ENCODE measurements at regions not wholly inside any gene's neighbourhood (a gene's known extent, or its start where the extent isn't known, plus 50 kb on each side); places are given as distances from the start of the nearest gene placed in this dataset.
A peak's percentile ranks its signal among the peaks of the same experiment; 100 is the strongest.
"Not testable (repeated sequence)": the region's sequence is repeated elsewhere in the genome, so short reads cannot be mapped to it uniquely, and the experiment has no call there.

DNA sequence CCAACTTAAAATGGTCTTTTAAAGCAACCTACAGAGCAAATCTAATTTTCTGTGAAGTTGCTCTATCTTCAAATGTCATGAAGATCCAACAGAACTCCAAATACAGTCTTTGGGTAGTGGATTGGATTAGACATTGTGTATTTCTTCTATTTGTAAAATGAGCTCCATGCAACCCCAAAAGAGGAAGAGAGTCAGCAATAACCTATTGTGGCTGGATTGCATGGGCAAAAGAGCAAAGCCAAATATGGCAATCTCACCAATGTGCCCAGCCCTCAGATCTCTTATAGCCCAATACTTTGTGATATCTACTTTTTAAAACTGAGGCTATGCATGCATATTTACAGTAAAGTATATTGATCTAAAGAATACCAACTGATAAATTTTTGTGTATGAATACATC is 146.3 kb downstream of the TXNL1 start:
- peak; percentile 35 for DNase-seq
- in situ Hi-C loops (cut with MboI; ENCODE audit: low pct_unique_long_range_greater_than_20kb, low sequenced_read_pairs) = no loop called here

DNA sequence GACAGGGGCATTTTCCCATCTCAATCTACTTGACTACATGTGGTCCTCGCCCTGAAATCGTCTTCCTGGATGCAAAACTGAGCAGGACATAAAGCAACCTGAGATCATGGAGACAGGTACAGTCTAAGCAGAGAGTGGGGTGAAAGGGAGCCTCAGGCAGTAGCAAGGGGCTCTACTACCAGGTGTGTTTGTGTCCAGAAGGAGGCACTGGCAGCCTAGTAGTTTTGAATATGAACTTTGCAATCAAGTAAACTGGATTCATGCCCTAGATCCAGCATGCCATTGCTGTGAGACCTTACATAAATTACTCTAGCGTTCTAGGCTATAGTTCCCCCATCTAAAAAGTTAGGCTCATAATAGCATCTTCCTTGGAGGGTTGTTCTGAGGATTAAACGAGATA is 147.4 kb downstream of the TXNL1 start:
- DNase-seq = no peak
- in situ Hi-C loops (cut with MboI; ENCODE audit: low pct_unique_long_range_greater_than_20kb, low sequenced_read_pairs) = no loop called here

DNA sequence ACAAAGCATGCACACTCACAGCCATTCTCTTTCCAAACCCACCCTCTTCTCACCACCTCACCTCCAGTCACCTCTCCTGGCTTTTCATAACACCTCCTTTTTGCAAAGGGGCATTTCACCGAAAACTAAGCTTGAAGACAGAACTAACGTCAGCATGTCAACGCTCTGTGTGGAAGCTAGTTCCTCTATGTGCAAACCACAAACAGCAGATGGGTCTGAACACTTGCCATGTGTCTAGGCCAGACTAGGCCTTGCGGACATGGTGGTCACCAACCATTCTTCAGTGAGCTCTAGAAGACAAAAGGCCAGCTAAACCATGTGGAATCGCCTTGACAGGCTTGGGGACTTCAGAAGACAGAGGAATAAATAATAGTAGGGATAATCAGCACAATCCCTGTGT is 148.5 kb downstream of the TXNL1 start:
- DNase-seq = peak; percentile 74
- in situ Hi-C loops (cut with MboI; ENCODE audit: low pct_unique_long_range_greater_than_20kb, low sequenced_read_pairs) = no loop called here

DNA sequence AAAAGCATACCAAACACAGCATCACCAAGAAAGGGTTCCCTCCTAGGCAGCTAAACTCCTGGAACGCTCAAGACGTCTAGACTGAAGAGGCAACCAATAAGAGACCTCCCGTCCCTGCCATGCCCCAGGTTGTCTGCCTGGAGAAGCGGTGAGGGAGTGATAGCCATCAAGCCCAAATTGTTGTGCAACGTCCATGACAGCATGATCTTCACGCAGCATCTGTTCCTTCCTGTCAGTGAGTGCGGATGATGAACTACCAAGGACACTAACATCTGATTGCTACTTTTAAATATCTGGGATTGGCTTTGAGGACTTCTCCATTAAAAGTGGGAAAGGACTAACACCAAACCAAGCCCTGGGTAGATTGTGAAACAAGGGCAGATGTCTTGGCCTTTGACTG is 149.7 kb downstream of the TXNL1 start:
- in situ Hi-C loops (cut with MboI; ENCODE audit: low pct_unique_long_range_greater_than_20kb, low sequenced_read_pairs) = no loop called here
- DNase-seq = peak; percentile 82

DNA sequence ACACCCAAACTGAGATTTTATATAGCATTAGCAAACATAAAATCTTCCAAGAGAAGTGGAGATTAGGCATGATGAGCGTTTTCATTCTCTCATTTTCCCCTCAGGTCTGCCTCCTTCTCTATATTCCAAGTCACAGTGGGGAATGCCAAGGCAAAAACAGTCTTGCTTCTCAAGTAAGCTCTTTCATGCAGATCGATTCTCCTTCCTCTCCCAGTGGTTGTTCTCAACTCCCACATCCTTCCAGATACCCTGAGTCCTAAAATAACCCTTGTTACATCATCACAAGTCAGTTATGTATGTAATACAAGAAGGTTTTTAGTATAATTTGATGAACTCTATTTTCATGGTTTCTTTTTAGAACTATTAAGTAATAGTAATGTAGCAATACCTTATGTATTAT is 150.6 kb downstream of the TXNL1 start:
- DNase-seq = peak; percentile 77
- in situ Hi-C loops (cut with MboI; ENCODE audit: low pct_unique_long_range_greater_than_20kb, low sequenced_read_pairs) = no loop called here

DNA sequence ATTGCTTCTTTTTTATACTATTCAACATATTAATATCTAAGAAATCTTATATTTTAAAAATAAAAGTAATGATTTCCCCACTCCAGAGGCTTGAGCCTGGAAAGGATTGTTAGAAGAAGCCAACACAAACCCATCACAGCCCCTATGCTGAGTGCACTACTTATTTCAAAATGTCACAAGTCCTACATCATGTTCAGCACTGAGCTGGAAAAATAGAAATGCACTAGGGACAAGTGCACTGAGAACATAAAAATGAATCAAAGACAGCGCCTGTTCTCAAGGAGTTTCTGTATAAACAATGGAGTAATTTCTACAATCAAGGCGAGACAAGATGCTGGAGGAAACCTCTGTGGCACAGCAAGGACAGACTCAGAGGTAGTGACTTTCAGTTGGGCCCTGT is 155.0 kb downstream of the TXNL1 start:
- DNase-seq = no peak
- in situ Hi-C loops (cut with MboI; ENCODE audit: low pct_unique_long_range_greater_than_20kb, low sequenced_read_pairs) = no loop called here

GRCh38 chr18:56482813-56483212 is 155.6 kb downstream of the TXNL1 start:
- DNase-seq; in situ Hi-C loops (cut with MboI; ENCODE audit: low pct_unique_long_range_greater_than_20kb, low sequenced_read_pairs): not testable (repeated sequence)

- no peak for DNase-seq
- in situ Hi-C loops (cut with MboI; ENCODE audit: low pct_unique_long_range_greater_than_20kb, low sequenced_read_pairs) = no loop called here
These were observed 156.6 kb downstream of the TXNL1 start for GRCh38 chr18:56481751-56482150.

DNA sequence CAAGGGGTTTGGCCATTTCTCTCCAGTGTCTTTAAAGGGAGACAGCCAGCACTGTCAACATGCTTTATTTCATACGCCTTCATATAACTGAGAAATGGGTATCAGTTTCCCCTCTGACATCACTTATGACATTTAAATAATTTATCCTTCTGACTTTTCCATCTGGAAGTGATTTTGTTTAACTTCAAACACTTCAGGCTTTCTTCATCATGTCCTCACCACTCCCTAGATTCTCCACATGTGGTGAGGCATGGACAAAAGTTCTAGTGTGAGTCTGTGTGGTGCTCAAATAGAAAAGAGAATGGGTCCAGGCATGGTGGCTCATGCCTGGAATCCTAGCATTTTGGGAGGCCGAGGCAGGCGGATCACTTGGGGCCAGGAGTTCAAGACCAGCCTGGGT is 158.6 kb downstream of the TXNL1 start:
- DNase-seq = no peak
- in situ Hi-C loops (cut with MboI; ENCODE audit: low pct_unique_long_range_greater_than_20kb, low sequenced_read_pairs) = no loop called here

DNA sequence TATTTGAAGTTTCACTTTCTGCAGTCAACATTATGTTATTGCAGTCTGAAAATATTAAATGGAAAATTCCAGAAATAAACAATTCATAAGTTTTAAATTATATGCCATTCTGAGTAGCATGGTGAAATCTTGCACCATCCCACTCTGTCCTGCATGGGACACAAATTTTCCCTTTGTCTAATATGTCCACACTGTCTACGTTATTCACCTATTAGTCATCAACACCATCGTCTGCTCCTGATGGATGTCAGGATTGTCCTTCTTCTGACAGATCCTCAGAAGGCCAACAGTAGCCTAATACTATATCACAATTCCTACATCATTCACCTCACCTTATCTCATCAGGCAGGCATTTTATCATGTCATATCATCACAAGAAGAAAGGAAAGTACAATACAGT is 163.1 kb downstream of the TXNL1 start:
- in situ Hi-C loops (cut with MboI; ENCODE audit: low pct_unique_long_range_greater_than_20kb, low sequenced_read_pairs) = no loop called here

GRCh38 chr18:56473400-56474024 is 164.9 kb downstream of the TXNL1 start:
- DNase-seq = no peak
- in situ Hi-C loops (cut with MboI; ENCODE audit: low pct_unique_long_range_greater_than_20kb, low sequenced_read_pairs) = no loop called here

More for the DNA sequence above, 163.1 kb downstream of the TXNL1 start:
- DNase-seq = no peak

- in situ Hi-C loops (cut with MboI; ENCODE audit: low pct_unique_long_range_greater_than_20kb, low sequenced_read_pairs) = no loop called here
- no peak for DNase-seq
These were observed 167.7 kb downstream of the TXNL1 start for GRCh38 chr18:56470406-56471351.

DNA sequence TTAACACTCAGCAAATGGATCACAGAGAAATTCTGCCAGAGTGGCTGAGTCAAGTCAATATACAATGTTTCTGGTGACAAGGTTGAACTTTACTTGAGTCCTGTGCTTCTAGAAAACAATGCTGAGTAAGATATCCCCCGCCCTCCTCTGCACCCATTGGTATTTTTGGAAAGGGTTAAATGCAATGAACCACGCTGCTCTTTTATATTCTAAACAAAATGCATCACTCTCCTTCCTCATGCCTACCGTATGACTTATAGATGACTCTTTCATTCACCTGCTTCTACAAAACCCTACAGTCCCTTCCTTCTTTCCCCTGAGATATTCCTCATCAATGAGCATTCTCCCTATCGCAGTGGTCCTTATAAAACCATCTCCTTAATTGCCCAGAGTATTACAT is 168.8 kb downstream of the TXNL1 start:
- DNase-seq = no peak
- in situ Hi-C loops (cut with MboI; ENCODE audit: low pct_unique_long_range_greater_than_20kb, low sequenced_read_pairs) = no loop called here

DNA sequence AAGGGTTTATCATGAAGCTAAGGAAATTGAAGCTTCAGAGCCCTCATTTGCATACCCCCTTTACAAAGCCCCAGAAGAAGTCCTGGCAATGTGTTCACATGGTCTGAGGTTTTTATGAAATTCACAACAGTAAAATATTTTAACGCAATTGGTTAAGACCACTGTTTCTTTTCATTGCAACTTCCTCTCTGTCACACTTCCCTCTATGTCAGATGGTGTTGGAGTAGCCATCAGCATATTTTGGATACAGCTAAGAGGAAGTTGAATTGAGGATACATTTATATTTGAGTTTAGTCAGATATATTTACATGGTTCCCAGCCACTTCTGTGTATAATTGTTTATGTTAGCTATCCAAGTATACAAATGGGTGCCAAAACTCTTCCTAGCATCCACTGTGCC is 170.0 kb downstream of the TXNL1 start:
- peak; percentile 87 for DNase-seq
- in situ Hi-C loops (cut with MboI; ENCODE audit: low pct_unique_long_range_greater_than_20kb, low sequenced_read_pairs) = no loop called here

- in situ Hi-C loops (cut with MboI; ENCODE audit: low pct_unique_long_range_greater_than_20kb, low sequenced_read_pairs) = no loop called here
These were observed 176.1 kb downstream of the TXNL1 start for GRCh38 chr18:56462276-56462675.

DNA sequence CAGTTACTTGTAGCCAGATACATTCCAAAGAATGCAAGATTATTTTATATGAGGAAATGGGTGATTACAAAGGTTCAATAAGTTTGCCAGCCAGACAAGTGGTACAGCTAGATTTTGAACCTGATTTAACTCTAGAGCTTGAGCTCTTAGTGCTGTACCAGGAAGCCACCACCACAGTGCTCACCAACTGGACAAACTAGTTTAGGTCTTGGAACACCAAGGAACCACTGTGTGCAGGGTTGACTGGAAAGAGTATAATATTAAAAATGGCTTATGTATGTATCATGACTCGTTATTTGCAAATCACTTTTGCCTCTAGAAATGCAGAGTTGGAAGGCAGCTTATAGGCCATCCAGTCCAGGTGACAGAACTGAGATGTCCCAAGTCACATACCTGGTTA is 177.2 kb downstream of the TXNL1 start:
- no peak for DNase-seq
- in situ Hi-C loops (cut with MboI; ENCODE audit: low pct_unique_long_range_greater_than_20kb, low sequenced_read_pairs) = no loop called here

More at GRCh38 chr18:56462276-56462675, 176.1 kb downstream of the TXNL1 start:
- DNase-seq = no peak

DNA sequence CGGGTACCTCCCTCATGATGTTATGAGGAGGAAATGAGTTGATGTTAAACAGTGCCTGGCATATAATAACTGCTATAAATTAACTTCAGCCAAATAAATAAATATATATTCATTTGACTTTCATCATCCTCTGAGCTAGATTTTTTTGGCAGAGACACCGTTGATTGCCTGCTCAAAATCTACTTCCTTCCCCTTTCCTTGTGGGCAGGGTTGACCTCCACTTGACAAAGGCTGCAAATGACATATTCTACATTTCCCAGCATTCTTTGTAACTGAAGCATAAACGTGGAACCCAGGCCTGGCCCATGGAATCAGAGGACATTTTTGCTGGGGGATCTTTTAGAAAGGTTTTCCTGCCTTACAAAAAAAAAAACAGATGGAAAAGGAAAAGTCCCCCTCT is 177.8 kb downstream of the TXNL1 start:
- peak; percentile 81 for DNase-seq
- in situ Hi-C loops (cut with MboI; ENCODE audit: low pct_unique_long_range_greater_than_20kb, low sequenced_read_pairs) = no loop called here

DNA sequence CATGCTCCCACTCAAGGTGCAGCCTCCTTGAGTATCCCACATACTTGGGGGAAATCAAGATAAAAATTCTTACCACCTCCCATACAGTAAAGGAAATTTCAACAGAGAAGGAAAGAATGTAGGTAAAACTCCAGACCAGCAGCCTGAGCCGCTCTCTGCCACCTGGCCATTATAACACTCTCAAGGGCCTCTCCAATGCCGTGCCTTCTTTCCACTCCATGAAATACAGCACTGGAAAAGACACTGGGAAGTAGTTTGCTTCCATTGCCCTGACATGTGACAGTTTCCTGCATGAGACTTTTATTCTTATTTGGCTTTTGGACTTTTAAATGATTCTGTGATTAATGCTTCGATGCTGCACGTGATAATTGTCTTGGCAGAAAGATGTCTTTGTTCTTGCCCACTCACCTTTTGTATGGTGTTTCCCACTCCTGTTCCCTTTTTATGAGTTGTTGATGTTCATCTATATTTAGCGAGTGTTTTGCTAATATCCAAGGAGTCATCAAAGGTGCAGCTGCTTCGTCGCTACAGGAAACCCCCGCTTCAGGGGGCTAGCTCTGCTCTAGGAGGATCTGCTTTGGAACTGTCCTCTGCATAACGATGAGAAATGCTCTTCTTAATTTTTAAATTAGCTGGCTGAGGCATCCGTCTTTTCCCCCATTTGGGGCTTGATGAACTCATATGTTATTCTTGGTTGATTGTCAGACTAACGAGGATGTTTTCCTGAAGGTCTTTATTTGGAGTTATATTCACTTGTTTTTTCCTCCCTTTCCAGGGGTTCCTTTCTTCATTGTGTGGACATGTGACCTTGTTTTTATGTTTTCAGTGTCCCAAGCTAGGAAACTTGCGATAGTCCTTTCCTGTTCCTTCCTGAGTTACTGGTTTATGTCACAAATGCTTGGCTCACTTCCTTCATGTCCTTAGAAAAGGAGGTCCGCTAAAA is 179.4 kb downstream of the TXNL1 start:
- DNase-seq = no peak
- in situ Hi-C loops (cut with MboI; ENCODE audit: low pct_unique_long_range_greater_than_20kb, low sequenced_read_pairs) = no loop called here

DNA sequence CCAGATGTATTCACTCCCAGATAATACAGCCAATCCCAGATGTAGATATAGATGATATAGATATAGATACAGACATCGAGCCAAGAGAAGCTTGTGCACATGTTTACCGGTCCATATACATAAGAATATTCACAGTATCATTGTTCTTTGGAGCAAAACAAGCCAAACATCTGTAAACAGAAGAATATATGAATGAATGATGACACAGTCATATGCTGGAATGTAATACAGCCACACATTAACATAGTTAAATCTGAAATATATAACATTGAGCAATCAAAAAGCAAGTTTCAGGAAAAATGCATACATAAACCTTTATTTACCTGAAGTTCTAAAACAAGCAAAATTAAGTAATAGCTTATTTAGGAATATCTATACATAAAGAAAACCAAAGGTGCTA is 182.5 kb downstream of the TXNL1 start:
- in situ Hi-C loops (cut with MboI; ENCODE audit: low pct_unique_long_range_greater_than_20kb, low sequenced_read_pairs) = no loop called here
- no peak for DNase-seq

DNA sequence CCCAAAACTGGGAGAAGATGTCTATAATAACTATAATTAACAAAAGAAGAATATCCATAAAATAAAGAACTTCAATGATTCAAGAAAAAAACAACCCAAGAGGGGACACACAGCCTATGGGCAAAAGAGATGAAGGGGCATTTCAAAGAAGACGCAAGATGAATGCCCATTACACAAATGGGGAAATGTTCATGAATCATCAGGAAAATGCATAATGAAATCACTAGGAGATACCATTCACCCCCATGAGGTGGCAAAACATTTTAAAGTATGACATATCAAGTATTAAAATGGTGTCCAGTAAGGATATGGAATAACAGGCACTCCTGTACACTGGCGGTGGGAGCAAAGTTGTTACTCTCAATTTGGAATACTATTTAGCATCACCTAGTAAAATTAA is 183.3 kb downstream of the TXNL1 start:
- no peak for DNase-seq
- in situ Hi-C loops (cut with MboI; ENCODE audit: low pct_unique_long_range_greater_than_20kb, low sequenced_read_pairs) = no loop called here

All from KBM-7 (cell line).